ENCODE measurements at regions not wholly inside any gene's neighbourhood (a gene's known extent, or its start where the extent isn't known, plus 50 kb on each side); places are given as distances from the start of the nearest gene placed in this dataset.

GRCh38 chr6:71468038-71468437 is 179.4 kb downstream of the OGFRL1 start:
- no peak overlapping the region for H3K4me2 ChIP-seq (ENCODE audit: insufficient read depth, low read length)
- H3K36me3 ChIP-seq (ENCODE audit: insufficient read depth, low read length), result no peaks in the 10 kb centered on the region
- no peaks in the 10 kb centered on the region for H4K20me1 ChIP-seq (ENCODE audit: insufficient read depth, low read length)
- H2AFZ ChIP-seq (ENCODE audit: low read depth, low read length), result no peak overlapping the region
- H3K4me1 ChIP-seq (ENCODE audit: insufficient read depth, low read length), result no peaks in the 10 kb centered on the region
- TF ChIP-seq EZH2 (IDR thresholded peaks at IDR 0.05; ENCODE audit: borderline replicate concordance, low read depth, low read length, severe bottlenecking) (no peak), CTCF (IDR thresholded peaks at IDR 0.05; ENCODE audit: borderline replicate concordance, extremely low read depth, low read length, poor library complexity, severe bottlenecking) (no peak)
- H3K27me3 ChIP-seq (ENCODE audit: insufficient read depth, low read length, poor library complexity), result no peaks in the 10 kb centered on the region
- no peak overlapping the region for H3K9ac ChIP-seq (ENCODE audit: low read depth, low read length)
- ATAC-seq (ENCODE audit: insufficient read depth, low read depth) (no peak), DNase-seq (no peak)
- no peak overlapping the region for H3K4me3 ChIP-seq (ENCODE audit: low read depth in 1 of 2, low read length in 2 of 2)
- no peaks in the 10 kb centered on the region for H3K79me2 ChIP-seq (ENCODE audit: insufficient read depth, low read length)
- no peaks in the 10 kb centered on the region for H3K9me3 ChIP-seq (ENCODE audit: insufficient read depth, low read length, severe bottlenecking)
- no peak overlapping the region for H3K27ac ChIP-seq (ENCODE audit: low read length)

- H4K20me1 ChIP-seq (ENCODE audit: insufficient read depth, low read length), result no peaks in the 10 kb centered on the region
- no peaks in the 10 kb centered on the region for H3K27me3 ChIP-seq (ENCODE audit: insufficient read depth, low read length, poor library complexity)
- no peak overlapping the region for H3K4me2 ChIP-seq (ENCODE audit: insufficient read depth, low read length)
- no peak overlapping the region for H3K4me3 ChIP-seq (ENCODE audit: low read depth in 1 of 2, low read length in 2 of 2)
- ATAC-seq (ENCODE audit: insufficient read depth, low read depth), result no peak
- H3K27ac ChIP-seq (ENCODE audit: low read length), result no peak overlapping the region
- no peak overlapping the region for H3K9ac ChIP-seq (ENCODE audit: low read depth, low read length)
- H3K79me2 ChIP-seq (ENCODE audit: insufficient read depth, low read length), result no peaks in the 10 kb centered on the region
- no peaks in the 10 kb centered on the region for H3K36me3 ChIP-seq (ENCODE audit: insufficient read depth, low read length)
- TF ChIP-seq EZH2 (IDR thresholded peaks at IDR 0.05; ENCODE audit: borderline replicate concordance, low read depth, low read length, severe bottlenecking) (no peak), CTCF (IDR thresholded peaks at IDR 0.05; ENCODE audit: borderline replicate concordance, extremely low read depth, low read length, poor library complexity, severe bottlenecking) (no peak)
- H2AFZ ChIP-seq (ENCODE audit: low read depth, low read length), result no peak overlapping the region
- no peaks in the 10 kb centered on the region for H3K9me3 ChIP-seq (ENCODE audit: insufficient read depth, low read length, severe bottlenecking)
- H3K4me1 ChIP-seq (ENCODE audit: insufficient read depth, low read length), result no peaks in the 10 kb centered on the region
- no peak for DNase-seq
Observed at GRCh38 chr6:71468841-71469700, 180.5 kb downstream of the OGFRL1 start.

GRCh38 chr6:71471718-71472117 is 183.1 kb downstream of the OGFRL1 start:
- H3K4me3 ChIP-seq (ENCODE audit: low read depth in 1 of 2, low read length in 2 of 2), result no peak overlapping the region
- no peak for TF ChIP-seq EZH2 (IDR thresholded peaks at IDR 0.05; ENCODE audit: borderline replicate concordance, low read depth, low read length, severe bottlenecking)
- no peak for TF ChIP-seq CTCF (IDR thresholded peaks at IDR 0.05; ENCODE audit: borderline replicate concordance, extremely low read depth, low read length, poor library complexity, severe bottlenecking)
- no peak overlapping the region for H3K9ac ChIP-seq (ENCODE audit: low read depth, low read length)
- H3K79me2 ChIP-seq (ENCODE audit: insufficient read depth, low read length), result no peaks in the 10 kb centered on the region
- H3K4me2 ChIP-seq (ENCODE audit: insufficient read depth, low read length), result no peak overlapping the region
- no peaks in the 10 kb centered on the region for H3K36me3 ChIP-seq (ENCODE audit: insufficient read depth, low read length)
- no peaks in the 10 kb centered on the region for H3K4me1 ChIP-seq (ENCODE audit: insufficient read depth, low read length)
- no peaks in the 10 kb centered on the region for H3K27me3 ChIP-seq (ENCODE audit: insufficient read depth, low read length, poor library complexity)
- DNase-seq (no peak), ATAC-seq (ENCODE audit: insufficient read depth, low read depth) (no peak)
- no peak overlapping the region for H3K27ac ChIP-seq (ENCODE audit: low read length)
- H2AFZ ChIP-seq (ENCODE audit: low read depth, low read length), result no peak overlapping the region
- H3K9me3 ChIP-seq (ENCODE audit: insufficient read depth, low read length, severe bottlenecking), result no peaks in the 10 kb centered on the region
- H4K20me1 ChIP-seq (ENCODE audit: insufficient read depth, low read length), result no peaks in the 10 kb centered on the region

Measured in DND-41 (cell line).